ENCODE measurements at regions not wholly inside any gene's neighbourhood (a gene's known extent, or its start where the extent isn't known, plus 50 kb on each side); places are given as distances from the start of the nearest gene placed in this dataset.

DNA sequence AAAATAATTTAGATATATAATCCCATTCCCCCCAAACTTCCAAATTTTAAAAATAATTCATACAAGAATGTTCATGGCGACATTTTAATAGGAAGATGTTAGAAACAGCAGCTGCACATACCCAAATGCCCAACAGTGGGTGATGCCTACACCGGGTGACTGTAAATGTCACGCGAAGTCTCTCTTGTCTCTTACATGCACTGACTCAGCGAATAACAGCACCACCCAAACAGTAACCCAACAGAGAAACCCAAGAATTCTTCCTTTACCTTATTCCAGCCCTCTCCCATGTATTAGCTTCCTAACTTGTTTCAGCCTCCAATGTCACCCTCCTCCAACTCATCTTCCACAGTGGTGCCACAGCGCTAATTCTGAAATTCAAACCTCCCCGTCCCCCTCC, 74.5 kb upstream of the E2F3 start:
- BruUV-seq (replicated peaks), result no TSS peak
- no peak overlapping the region for H3K27ac ChIP-seq
- POLR2A ChIA-PET (ENCODE audit: unreplicated experiment), result no interaction called here
- no peaks in the 10 kb centered on the region for H3K79me2 ChIP-seq (ENCODE audit: low read depth)
- no peak overlapping the region for H3K4me2 ChIP-seq
- intact Hi-C loops (cut with micrococcal nuclease; ENCODE audit: unreplicated experiment), result no loop called here
- no peaks in the 10 kb centered on the region for H3K9me3 ChIP-seq (ENCODE audit: insufficient read depth, low read depth)
- H3K9me2 ChIP-seq (ENCODE audit: insufficient read depth), result no peaks in the 10 kb centered on the region
- no peaks in the 10 kb centered on the region for H4K20me1 ChIP-seq (ENCODE audit: insufficient read depth)
- no peaks in the 10 kb centered on the region for H3F3A ChIP-seq (ENCODE audit: insufficient read depth, low read depth)
- peaks cover 2% of the 10 kb centered on the region; the same call in 1 of the 2 replicates for H3K27me3 ChIP-seq (ENCODE audit: insufficient read depth, low read depth)
- no peak for DNase-seq
- CTCF ChIA-PET, result no interaction called here
- TF ChIP-seq, protein P1, sequence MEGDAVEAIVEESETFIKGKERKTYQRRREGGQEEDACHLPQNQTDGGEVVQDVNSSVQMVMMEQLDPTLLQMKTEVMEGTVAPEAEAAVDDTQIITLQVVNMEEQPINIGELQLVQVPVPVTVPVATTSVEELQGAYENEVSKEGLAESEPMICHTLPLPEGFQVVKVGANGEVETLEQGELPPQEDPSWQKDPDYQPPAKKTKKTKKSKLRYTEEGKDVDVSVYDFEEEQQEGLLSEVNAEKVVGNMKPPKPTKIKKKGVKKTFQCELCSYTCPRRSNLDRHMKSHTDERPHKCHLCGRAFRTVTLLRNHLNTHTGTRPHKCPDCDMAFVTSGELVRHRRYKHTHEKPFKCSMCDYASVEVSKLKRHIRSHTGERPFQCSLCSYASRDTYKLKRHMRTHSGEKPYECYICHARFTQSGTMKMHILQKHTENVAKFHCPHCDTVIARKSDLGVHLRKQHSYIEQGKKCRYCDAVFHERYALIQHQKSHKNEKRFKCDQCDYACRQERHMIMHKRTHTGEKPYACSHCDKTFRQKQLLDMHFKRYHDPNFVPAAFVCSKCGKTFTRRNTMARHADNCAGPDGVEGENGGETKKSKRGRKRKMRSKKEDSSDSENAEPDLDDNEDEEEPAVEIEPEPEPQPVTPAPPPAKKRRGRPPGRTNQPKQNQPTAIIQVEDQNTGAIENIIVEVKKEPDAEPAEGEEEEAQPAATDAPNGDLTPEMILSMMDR (conservative IDR thresholded peaks at IDR 0.05), result no peak
- no peak overlapping the region for H3K4me3 ChIP-seq
- no peaks in the 10 kb centered on the region for H3K4me1 ChIP-seq (replicated peaks; ENCODE audit: insufficient read depth)
- no peaks in the 10 kb centered on the region for H3K36me3 ChIP-seq (ENCODE audit: low read depth)
- no peak overlapping the region for H2AFZ ChIP-seq

DNA sequence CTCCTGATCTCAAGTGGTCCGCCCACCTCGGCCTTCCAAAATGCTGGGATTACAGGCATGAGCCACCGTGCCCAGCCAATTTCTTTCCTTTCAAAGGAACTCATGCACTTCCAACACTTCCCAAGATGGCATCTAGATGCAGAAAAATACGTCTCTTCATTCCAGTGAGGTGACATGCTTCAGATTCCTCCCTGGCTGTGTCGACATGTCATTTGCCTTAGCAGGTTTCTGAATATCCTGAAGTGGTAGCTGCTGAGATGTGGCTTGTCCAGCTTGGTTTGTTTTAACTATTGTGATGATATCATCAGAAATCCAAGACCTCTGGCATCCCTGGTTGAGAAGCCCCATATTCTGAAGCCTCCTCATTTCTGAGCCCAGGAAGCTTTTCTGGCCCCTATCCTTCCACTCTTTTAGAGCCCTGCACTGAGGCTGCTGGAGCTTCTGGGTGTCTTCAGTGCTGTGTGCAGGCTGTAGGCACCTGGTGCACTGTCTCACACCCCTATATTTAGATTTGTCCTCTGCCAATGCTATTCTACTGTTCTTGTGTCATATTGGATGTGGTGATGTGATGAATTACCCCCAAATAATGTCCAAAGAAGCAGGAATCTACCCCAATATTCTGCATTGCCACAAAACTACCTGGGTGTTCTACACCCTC, 73.3 kb upstream of the E2F3 start:
- Histone ChIP-seq H3F3A (ENCODE audit: insufficient read depth, low read depth) (no peaks in the 10 kb centered on the region), H3K27me3 (ENCODE audit: insufficient read depth, low read depth) (peaks cover 9% of the 10 kb centered on the region; the same call in 1 of the 2 replicates), H3K79me2 (ENCODE audit: low read depth) (no peaks in the 10 kb centered on the region), H3K4me1 (replicated peaks; ENCODE audit: insufficient read depth) (no peaks in the 10 kb centered on the region), H3K4me2 (no peak overlapping the region), H3K9me2 (ENCODE audit: insufficient read depth) (no peaks in the 10 kb centered on the region), H3K9me3 (ENCODE audit: insufficient read depth, low read depth) (no peaks in the 10 kb centered on the region), H3K4me3 (no peak overlapping the region), H3K36me3 (ENCODE audit: low read depth) (no peaks in the 10 kb centered on the region), H4K20me1 (ENCODE audit: insufficient read depth) (no peaks in the 10 kb centered on the region), H3K27ac (no peak overlapping the region), H2AFZ (no peak overlapping the region)
- no peak for DNase-seq
- no TSS peak for BruUV-seq (replicated peaks)
- ChIA-PET CTCF (no interaction called here), POLR2A (ENCODE audit: unreplicated experiment) (no interaction called here)
- intact Hi-C loops (cut with micrococcal nuclease; ENCODE audit: unreplicated experiment), result no loop called here
- no peak for TF ChIP-seq EZH2 (IDR thresholded peaks at IDR 0.05; ENCODE audit: low read depth)
- TF ChIP-seq, protein P1 (conservative IDR thresholded peaks at IDR 0.05), result no peak

DNA sequence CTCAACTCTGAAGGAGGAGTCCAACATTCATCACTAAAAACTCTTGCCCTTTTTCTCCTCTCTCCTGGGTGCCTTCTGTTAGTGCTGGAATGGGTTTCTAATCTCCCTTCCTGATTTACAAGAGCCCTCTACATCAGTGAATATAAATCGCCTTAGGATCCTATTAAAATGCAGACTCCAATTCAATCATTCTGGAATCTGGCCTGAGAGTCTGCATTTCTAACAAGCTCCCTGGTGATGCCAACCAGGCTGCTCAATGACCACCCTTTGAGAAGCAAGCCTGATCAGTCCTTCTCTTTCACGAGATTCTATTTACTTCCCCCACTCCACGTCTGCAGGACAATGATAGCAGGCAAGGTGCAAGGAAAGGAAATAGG, 72.8 kb upstream of the E2F3 start:
- no peak for TF ChIP-seq EZH2 (IDR thresholded peaks at IDR 0.05; ENCODE audit: low read depth)
- TF ChIP-seq, protein P1 (conservative IDR thresholded peaks at IDR 0.05), result no peak
- no peaks in the 10 kb centered on the region for H3F3A ChIP-seq (ENCODE audit: insufficient read depth, low read depth)
- CTCF ChIA-PET, result no interaction called here
- H3K36me3 ChIP-seq (ENCODE audit: low read depth), result no peaks in the 10 kb centered on the region
- intact Hi-C loops (cut with micrococcal nuclease; ENCODE audit: unreplicated experiment), result no loop called here
- H3K4me1 ChIP-seq (replicated peaks; ENCODE audit: insufficient read depth), result no peaks in the 10 kb centered on the region
- H2AFZ ChIP-seq, result no peak overlapping the region
- no TSS peak for BruUV-seq (replicated peaks)
- peaks cover 9% of the 10 kb centered on the region; the same call in 1 of the 2 replicates for H3K27me3 ChIP-seq (ENCODE audit: insufficient read depth, low read depth)
- no peak overlapping the region for H3K27ac ChIP-seq
- POLR2A ChIA-PET (ENCODE audit: unreplicated experiment), result no interaction called here
- no peak overlapping the region for H3K4me2 ChIP-seq
- no peak for DNase-seq
- no peaks in the 10 kb centered on the region for H3K9me3 ChIP-seq (ENCODE audit: insufficient read depth, low read depth)
- H3K79me2 ChIP-seq (ENCODE audit: low read depth), result no peaks in the 10 kb centered on the region
- no peaks in the 10 kb centered on the region for H4K20me1 ChIP-seq (ENCODE audit: insufficient read depth)
- H3K4me3 ChIP-seq, result no peak overlapping the region
- H3K9me2 ChIP-seq (ENCODE audit: insufficient read depth), result no peaks in the 10 kb centered on the region
